Stimulated activated CD8-positive, alpha-beta memory T cell treated with anti-CD3 and anti-CD28 coated beads, Interleukin-12 subunit alpha, Interleukin-12 subunit beta, amount 100 ng/mL, for 24 hours (primary cell): ENCODE measurements at regions not wholly inside any gene's neighbourhood (a gene's known extent, or its start where the extent isn't known, plus 50 kb on each side); places are given as distances from the start of the nearest gene placed in this dataset.

Experiments
- DNase-seq: peaks from one replicate; pipeline ENCODE4 v3.0.0-alpha.2; 2020; ENCODE audit errors: extremely low read depth

DNA sequence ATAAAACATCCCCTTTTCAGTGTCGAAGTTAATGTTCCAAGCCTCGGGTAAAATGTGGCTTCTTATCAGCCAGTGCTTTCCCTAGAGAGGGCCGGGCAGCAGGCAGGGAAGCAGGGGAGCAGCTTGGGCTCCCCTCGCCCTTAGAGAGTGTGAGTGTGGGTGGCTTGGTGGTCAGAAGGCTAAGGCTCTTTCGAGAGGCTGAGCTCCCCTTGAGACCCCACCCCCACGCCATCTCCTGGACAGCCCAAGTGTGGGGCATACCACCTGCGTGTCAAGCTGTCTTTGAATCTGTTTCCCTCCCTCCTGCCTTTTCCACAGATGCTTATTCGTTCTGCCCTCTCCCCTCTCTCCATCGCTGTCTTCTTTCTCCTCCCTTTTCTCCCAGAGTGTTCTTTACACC, 95.1 kb upstream of the FOXP4 start:
- no peak for DNase-seq

DNA sequence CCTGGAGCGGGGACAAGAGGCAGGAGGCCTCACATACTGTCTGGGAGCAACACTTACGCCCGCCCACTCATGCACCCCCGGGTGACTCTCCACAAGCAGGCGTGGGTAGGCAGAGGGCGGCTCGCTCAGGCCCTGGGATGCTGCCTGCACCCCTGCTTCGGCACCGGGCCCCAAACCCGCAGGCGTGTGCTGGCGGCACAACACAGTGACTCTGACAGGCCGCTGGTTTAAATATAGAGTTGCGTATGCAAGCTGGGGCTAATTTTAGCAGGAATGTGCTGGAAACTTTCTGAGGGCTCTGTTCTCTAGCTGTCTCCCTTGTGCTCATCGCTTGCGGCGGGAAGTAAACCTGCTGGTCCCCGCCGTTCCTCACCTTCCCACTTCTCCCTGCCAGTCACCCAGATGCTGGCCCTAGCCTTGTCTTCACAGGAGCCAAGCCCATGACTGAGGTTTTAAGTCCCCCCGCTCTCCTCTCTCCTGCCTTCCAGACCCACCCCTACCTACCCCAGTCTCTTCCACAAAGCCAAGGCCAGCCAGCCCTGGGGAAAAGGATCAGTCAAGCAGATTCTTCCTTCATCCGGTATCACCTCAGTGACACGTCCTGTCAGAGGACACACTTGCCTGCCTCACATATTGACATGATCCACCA, 94.5 kb upstream of the FOXP4 start:
- no peak for DNase-seq

DNA sequence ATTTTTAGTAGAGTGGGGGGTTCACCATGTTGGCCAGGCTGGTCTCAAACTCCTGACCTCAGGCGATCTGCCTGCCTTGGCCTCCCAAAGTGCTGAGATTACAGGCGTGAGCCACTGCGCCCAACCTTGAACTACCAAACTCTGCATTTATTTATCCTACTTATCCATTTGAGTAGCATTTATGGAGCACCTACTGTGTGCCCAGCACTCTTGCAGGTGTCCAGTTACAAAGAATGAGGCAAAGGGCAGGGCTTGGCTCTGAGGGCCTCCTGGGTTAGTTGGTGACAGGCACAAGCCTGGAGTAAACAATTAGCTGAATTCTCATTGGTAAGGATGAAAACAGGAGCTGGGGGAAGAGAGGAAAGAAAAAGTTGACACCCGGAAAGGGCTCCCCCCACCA, 93.4 kb upstream of the FOXP4 start:
- no peak for DNase-seq

DNA sequence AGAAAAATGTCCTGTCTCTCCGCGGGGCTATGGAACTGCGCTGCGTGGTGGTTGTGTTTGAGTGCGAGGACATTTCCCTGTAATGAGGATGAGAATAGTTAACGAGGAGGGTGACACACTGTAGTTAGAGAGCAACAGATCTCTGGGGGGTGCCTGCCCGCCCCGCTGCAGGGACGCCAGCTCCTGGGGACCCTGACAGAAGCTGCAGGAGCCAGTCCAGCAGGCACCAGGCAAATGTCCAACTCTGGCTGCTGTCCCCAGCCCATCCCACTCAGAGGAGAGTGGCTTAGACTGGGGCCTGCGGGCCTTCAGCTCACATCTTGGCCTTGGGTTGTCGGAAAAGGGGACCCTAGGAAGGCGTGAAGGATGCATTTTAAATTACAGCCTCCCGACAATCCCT, 92.9 kb upstream of the FOXP4 start:
- no peak for DNase-seq

DNA sequence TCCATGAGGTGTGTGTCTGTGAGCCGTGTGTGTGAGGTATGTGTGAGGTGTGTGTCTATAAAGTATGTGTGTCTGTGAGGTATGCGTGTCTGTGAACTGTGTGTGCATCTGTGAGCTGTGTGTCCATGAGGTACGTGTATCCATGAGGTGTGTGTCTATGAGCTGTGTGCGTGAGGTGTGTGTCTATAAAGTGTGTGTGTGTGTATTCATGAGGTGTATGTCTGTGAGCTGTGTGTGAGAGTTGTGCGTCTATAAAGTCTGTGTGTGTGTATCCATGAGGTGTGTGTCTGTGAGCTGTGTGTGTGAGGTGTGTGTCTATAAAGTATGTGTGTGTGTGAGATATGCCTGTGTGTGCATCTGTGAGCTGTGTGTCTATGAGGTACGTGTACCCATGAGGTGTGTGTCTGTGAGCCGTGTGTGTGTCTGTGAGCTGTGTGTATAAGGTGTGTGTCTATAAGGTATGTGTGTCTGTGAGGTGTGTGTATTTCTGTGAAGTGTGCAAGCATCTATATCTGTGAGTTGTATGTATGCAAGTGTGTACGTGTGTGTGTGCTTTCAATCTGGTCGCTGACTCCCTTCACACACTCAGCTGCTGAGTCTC, 91.9 kb upstream of the FOXP4 start:
- DNase-seq = no peak

DNA sequence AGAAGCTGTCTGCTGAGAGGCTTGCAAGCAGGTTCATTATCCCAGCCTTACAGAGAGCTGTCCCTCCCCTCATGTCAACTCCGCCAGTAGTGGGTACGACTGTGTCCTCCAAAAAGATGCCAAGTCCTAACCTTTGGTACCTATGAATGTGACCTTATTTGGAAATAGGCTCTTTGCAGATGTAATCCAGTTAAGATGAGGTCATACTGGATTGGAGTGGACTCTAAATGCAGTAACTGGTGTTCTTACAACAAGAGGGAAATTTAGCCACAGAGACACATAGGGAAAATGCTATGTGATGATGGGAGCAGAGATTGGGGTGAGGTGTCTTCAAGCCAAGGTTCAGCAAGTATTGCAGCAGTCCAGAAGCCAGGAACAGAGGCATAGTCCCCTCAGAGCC, 90.8 kb upstream of the FOXP4 start:
- no peak for DNase-seq

DNA sequence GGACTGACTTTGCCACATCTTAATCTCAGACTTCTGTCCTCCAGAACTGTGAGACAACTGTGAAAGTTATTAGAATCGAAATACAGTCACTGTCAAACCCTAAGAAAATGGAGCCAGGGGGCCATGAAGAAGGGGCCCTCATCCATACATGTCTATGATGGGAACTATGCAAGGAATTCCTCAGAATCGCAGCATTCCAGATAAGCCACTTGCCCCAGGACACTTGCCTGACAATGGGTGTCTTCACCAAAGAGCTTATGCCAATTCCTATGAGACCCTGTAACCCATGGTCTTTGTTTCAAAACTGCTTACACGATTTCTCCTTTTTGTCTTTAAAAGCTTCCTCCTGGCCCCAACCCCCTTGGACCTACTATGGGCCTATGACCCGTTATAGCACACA, 90.4 kb upstream of the FOXP4 start:
- no peak for DNase-seq

DNA sequence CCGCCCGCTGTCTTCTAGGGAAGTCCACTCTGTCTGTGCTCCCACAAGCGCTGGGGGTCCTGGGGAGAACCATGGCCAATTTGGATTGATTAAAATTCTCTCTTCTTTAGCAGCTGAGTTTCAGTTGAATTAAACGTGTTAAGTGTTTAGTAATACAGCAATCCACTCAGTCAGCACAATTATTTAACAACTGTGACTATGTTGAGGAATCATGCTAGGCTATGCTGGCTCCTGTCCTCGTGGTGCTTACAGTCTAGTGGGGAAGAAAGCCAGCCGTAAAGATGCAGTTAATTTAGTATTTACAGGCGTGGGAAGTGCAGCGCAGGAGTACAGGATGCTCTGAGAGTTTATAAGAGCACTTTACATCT, 88.9 kb upstream of the FOXP4 start:
- DNase-seq = no peak

DNA sequence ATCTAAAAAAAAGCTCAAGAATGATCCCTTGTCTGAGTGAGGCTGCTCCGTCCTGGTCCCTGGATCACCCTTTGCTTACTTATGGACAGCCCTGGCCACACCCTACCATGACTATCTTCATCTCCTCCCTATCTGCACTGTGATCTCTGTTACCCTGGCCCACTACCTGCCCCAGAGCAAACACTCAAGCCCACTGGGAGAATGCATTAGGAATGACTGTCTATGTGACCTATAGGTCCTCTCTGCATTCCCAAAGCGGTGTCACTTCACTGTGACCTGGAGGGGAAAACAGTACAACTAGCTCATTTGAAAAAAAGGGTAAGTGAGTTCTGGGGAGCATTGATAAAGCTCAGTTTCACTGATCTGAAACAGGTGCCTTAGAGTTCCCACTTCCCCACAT, 86.4 kb upstream of the FOXP4 start:
- DNase-seq = no peak

DNA sequence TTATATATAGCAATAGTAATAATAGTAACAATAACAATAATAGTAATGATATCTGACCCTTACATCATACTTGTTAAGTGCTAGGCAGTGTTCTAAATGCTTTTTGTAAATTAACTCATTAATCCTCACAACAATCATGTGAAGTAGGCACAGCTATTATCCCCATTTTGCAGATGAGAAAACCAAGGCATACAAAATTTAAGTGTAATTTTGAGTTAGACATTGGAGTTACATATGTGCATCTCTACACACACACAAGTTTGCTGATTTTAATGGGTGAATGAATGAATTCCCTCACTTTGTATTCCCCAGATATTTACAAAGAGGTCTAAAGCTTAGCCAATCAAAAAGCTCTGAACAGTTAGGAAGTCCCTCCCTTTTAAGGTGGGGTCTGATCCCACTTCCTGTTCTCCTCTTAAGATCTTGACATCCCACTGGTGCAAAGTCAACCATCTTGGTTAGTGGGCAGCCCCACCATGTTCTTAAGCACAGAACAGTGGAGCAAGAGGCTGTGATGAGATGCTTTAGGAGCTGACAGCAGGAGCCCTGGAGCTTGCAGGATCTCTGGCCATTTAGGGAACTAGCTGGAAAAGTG, 85.3 kb upstream of the FOXP4 start:
- no peak for DNase-seq

DNA sequence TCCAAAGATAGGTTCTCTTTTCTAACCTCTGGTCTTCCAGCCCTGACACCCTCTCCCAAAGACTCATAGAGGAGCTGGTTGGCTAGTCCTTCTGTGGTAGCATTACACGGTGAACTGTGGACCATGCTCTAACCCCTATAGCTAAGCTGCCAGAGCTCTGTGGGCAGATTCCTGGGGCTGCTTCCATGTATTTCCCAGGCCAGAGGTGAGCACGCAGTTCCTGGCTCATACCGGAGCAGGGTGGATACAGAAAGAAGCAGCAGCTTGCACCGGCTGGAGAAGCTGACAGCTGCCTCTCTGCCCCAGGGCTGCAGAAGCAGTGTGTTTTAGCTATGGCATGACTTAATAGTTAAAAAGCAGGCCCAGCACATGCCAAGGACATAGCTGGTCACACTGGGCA, 84.1 kb upstream of the FOXP4 start:
- no peak for DNase-seq

DNA sequence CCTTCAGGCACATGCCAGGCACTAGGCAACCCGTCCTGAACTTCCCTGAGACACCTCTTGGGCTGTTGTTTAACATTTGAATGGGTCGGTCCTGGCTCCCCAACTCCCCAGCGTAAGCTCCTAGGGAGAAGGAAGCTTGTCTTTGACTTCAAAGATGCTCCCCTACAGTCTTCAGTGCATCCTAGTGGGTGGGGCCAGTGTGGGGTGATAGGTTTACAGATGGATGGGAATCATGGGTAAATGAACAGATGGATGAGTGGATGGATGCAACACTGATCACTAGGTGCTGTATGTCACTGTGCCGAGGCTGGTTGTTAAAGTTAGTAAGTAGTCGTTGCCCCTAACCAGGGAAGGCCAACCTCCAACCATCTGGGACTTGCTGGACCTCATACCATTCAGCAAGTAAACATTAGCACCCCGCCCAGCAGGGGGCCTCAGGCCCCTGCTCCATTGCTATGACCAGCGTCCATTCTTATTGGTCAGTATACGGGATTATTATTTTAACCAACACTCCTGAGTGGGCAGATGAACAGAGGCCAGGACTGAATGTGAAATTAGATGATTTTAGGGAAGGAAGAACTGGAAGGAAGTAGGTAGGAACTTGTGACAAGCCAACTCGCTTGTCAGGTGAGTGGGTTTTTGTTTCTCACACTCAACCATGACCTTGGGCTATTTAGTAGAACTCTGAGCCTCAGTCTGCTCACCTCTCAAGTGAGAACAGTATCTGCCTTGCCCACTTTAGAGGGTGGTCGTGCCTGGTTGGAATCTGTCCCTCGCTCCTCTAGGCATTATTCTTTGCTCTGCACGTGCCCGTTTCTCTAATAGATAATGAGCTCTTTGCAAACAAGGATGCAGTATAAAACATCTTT, 82.9 kb upstream of the FOXP4 start:
- DNase-seq = no peak

DNA sequence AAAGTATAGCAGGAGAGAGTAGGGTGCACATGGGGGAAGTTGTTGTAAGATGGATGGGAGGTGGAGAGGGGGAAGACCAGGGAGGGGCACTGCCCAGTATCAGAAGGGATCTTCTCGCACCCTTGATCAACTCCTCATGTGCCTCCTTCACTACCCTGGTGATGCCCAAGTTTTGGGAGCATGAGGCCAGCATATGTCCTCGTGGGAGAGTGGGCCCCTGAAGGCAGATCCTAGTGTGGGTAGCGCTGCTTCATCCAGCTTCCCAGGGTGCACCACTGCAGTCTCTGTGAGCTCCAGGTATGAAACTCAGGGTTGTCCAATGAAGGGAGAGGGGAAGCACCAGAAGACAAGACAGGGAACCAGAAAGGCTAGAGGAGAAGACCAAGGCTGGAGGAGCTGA, 82.2 kb upstream of the FOXP4 start:
- no peak for DNase-seq

DNA sequence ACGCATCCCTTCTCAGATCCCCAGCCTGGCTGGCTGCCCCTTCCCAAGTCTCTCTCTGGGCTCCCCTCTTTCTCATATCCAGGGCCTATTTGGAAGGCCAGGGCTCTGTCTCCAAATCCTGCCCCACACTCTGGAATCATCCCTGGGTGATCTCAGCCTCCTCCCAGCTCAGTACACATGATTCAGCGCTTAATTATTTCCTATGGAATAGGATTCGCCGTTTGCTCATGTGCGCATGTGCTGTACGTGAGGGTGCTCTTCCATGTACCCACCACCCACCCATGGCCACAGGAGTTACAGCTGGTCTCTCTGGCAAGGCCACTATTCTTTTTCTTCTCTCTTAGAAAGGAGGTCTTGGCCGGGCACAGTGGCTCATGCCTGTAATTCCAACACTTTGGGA, 81.7 kb upstream of the FOXP4 start:
- no peak for DNase-seq

DNA sequence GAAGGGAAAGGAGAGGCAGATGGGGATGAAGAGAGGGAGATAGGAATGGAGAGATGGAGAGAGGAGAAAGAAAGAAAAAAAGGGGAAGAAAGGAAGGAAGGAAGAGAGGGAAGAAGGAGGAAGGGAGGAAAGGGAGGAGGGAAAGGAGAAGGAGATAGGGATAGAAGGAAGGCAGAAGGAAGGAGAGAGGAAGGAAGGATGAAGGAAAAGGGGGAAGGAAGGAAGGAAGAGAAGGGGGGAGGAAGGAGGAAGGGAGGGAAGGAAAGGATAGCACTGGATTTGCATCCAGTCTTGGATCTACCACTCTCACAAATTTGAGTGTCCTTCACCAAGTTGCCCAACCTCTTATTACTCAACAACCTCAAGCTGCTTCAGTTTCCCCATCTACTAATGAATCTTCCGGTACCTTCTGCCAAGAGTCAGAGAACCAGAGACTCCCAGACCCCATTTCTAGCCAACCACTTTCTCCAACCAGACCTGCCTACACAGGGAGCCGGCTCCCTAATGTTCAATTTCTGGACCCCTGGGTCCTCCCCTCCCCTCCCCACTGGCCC, 79.7 kb upstream of the FOXP4 start:
- DNase-seq = no peak

DNA sequence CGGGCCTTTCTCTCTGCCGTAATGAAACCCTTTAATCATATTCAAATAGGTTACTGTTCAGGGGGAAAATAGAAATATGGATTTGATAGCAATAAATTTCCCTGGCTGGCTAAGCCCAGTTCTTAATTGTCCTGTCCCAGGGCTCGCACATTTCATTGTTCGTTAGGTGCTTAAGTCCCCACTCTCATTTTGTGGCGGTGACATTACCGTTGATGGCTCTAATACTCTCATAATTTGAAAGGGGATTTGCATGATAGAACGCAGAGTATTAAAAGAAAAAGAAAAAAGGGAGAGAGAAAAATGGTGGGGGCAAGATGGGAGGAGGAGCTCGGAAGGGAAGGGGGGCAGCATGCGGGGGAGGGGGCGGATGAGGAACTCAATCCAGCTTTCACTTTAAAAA, 79.1 kb upstream of the FOXP4 start:
- no peak for DNase-seq

DNA sequence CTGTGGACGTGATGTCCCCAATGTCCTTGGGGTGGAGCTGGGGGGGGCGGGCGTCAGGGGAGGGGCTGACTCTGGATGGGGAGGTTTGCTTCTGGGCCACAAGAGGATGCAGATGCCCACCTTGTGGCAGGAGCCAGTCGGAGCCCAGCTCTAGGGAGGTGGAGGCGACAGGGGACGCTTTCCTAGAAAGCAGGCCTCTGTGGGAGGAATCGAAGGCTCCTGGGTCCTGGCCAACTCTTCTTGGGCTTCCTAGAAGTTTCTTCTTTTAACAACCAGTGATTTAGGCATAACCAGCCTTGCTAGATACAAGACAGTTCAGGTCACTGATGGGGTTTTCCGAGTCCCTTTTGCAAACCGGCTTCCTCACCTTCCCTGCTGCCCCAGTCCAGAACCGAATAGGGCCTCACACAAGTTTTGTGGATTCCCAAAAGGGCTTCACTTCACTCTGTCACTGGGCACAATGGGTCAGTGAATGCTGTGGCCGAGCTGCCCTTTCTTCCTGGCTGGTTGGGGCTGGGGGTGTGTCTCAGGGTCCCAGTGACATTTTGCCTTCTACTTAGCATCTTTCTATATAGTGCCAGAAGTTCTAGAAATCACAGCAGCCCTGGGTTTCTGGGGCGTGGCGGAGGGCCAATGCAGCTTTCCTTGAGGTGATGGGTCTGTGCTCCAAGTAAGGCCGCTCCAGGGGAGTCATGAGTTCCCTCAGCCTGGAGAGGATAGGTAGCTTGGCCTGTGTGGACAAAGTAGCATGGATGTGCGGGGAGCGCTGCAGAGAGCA, 78.4 kb upstream of the FOXP4 start:
- no peak for DNase-seq

DNA sequence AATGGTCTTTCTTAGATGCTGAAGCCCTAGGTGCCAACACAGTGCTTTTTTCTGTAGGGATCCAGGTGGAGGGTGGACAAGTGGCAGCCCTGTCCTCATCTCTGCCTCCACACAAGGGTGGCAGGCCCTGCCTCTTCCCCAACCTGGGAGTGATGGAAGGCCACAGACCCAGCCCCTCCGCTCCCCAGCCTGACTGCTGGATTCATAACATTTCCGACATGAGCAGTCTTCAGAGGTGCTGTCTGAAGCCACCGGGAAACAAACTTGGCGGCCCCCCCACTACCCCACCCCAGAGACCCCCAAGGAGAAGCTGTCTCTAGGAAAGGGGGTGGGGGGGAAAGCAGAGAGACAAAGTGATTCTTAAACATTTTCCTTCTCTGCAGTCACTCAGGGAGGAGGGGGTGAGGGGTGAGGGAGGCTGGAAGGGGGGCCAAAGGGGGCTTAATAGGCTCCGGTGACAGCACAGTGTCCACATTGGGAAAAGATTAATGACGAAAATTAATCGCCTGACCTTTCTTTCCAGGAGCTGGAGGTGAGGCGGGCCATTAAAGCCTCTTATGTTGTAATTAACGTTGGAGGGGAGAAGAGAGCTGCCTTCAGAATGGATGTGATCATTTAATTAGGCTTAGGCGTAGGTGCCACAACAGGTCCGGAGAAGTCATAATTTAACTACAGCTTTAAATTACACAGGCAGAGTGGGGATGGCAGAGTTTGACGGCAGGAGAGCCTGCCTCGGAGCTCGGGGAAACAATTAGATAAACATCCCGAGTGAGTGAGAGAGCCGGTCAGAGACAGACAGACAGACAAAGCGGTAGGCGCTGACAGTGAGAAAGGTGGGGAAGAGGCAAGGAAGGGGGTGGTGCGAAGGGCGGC, 76.8 kb upstream of the FOXP4 start:
- no peak for DNase-seq

DNA sequence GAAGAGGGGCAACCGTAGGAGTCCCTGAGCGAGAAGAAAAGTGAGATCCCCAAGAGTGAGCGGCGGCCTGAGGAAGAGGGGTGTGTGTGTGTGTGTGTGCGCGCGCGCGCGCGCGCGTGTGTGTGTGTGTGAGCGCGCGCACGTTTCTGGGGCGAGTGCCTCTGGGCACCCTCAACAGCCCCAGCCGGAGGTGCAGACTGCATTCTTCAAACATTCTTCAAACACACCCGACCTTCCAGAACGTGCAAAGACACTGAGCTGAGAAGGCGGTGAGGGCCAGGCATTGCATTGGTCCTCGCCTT, 76.2 kb upstream of the FOXP4 start:
- no peak for DNase-seq

DNA sequence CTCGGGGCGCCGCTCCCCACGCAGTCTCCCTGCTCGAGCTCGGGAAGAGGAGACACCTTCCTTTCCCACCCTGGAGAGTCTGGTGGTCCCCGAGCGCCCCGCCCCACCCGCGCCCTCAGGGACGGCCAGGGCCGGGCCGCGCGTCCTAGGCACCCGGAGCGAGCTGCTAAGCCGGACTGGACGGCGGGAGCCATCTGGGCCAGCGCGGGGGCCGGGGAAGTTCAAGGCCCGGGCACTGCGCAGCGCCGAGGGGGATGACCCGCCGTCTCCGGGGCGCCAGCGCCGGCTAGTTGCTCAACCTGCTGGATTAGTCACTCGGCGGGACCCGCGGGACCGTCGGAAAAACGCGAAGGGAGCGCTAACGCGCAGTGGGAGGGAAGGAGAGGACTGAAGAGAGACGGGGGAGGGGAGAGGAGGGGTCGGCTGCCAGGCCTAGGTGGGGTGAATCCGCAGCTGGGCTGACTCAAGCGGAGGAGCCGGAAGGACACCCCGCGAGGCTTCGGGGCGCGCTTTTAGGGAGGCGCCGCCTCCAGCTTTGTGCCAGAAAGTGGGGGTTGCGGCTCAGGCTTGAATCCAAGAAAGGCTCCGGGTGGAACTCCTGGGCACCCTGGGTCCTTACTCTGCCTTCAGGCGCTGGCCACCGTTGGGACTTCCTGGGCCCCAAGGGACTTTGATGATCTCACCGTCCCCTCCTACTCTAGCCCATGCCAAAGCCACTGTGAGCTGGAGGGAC, 75.7 kb upstream of the FOXP4 start:
- no peak for DNase-seq
